ENCODE measurements at regions not wholly inside any gene's neighbourhood (a gene's known extent, or its start where the extent isn't known, plus 50 kb on each side); places are given as distances from the start of the nearest gene placed in this dataset.

DNA sequence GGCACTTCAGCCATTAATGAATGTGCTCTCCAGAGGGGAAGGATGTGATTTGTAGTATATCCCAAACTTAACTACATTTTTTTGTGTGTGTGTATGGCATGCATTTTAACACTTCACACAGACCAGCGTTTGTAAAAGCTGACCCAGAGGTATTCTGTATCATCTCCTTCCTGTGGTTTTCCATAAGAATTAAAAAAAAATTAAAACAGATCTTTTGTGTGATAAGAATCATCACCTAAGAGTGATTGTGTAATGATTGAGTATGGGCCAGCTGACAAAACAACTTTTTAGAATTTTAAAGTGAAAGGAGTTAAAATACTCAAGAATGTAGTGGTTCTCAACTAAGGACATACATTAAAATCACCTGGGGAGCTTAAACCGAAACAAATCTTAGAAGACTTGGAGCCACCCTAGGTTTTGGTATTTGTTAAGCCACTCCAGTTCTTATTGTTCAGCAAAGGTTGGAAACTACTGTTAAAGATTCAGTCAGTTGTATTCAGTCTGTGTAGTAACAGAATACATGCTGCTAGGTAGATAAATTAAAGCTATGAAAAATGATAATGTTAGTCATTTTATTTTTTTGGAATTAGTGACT is 120.1 kb downstream of the HAUS1 start:
- TF ChIP-seq, protein P1, sequence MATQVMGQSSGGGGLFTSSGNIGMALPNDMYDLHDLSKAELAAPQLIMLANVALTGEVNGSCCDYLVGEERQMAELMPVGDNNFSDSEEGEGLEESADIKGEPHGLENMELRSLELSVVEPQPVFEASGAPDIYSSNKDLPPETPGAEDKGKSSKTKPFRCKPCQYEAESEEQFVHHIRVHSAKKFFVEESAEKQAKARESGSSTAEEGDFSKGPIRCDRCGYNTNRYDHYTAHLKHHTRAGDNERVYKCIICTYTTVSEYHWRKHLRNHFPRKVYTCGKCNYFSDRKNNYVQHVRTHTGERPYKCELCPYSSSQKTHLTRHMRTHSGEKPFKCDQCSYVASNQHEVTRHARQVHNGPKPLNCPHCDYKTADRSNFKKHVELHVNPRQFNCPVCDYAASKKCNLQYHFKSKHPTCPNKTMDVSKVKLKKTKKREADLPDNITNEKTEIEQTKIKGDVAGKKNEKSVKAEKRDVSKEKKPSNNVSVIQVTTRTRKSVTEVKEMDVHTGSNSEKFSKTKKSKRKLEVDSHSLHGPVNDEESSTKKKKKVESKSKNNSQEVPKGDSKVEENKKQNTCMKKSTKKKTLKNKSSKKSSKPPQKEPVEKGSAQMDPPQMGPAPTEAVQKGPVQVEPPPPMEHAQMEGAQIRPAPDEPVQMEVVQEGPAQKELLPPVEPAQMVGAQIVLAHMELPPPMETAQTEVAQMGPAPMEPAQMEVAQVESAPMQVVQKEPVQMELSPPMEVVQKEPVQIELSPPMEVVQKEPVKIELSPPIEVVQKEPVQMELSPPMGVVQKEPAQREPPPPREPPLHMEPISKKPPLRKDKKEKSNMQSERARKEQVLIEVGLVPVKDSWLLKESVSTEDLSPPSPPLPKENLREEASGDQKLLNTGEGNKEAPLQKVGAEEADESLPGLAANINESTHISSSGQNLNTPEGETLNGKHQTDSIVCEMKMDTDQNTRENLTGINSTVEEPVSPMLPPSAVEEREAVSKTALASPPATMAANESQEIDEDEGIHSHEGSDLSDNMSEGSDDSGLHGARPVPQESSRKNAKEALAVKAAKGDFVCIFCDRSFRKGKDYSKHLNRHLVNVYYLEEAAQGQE (IDR thresholded peaks at IDR 0.05; ENCODE audit: insufficient read depth in 1 of 2, low read depth in 2 of 2, low read length in 2 of 2) = no peak
- no peak for TF ChIP-seq SIN3A (IDR thresholded peaks at IDR 0.05; ENCODE audit: borderline replicate concordance, insufficient read depth, low read length)
- TF ChIP-seq FOXP2 (optimal IDR thresholded peaks at IDR 0.05; ENCODE audit: borderline replicate concordance, extremely low read depth, extremely low read length, insufficient read depth) = no peak
- TF ChIP-seq POLR2AphosphoS5 (IDR thresholded peaks at IDR 0.05; ENCODE audit: low read depth, low read length) = no peak
- TF ChIP-seq TAF1 (IDR thresholded peaks at IDR 0.05; ENCODE audit: borderline replicate concordance, insufficient read depth, low read length) = no peak

DNA sequence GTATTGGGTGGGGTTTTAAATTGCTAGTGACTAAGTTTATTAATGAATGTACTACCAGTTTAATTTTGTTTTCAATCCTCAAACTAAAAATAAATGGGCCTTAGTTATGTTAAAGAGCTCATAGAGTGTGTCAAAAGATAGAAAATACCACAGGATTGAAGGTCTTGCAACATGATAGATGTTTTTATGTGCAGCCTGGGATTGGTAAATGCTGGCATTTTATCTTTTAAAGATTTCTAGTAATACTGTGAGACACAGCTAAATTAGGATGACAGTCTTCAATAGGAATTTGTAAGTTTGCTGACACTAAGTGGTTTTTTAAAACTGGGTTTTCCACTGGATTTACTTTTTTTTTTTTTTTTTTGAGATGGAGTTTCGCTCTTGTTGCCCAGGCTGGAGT is 122.3 kb downstream of the HAUS1 start:
- TF ChIP-seq, protein P1 (IDR thresholded peaks at IDR 0.05; ENCODE audit: insufficient read depth in 1 of 2, low read depth in 2 of 2, low read length in 2 of 2) = no peak
- TF ChIP-seq FOXP2 (optimal IDR thresholded peaks at IDR 0.05; ENCODE audit: borderline replicate concordance, extremely low read depth, extremely low read length, insufficient read depth) = no peak
- TF ChIP-seq TAF1 (IDR thresholded peaks at IDR 0.05; ENCODE audit: borderline replicate concordance, insufficient read depth, low read length) = no peak
- TF ChIP-seq POLR2AphosphoS5 (IDR thresholded peaks at IDR 0.05; ENCODE audit: low read depth, low read length) = no peak
- TF ChIP-seq SIN3A (IDR thresholded peaks at IDR 0.05; ENCODE audit: borderline replicate concordance, insufficient read depth, low read length) = no peak

DNA sequence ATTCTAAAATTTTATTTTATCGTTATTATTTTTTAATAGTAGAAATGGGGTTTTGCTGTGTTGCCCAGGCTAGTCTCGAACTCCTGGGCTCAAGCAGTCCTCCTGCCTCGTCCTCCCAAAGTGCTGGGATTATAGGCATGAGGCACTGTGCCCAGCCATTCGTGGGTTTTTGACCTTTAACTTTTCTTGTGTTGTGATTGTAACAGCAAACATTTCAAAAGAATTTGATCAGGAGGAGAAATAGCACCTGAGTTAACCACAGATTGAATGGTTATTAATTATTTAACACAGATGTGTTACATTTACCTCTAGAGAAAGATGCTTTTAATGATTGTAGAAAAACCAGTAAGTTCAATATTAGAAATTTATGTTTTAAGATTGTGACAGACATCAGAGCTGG is 132.0 kb downstream of the HAUS1 start:
- TF ChIP-seq, protein P1 (IDR thresholded peaks at IDR 0.05; ENCODE audit: insufficient read depth in 1 of 2, low read depth in 2 of 2, low read length in 2 of 2) = no peak
- TF ChIP-seq SIN3A (IDR thresholded peaks at IDR 0.05; ENCODE audit: borderline replicate concordance, insufficient read depth, low read length) = no peak
- TF ChIP-seq POLR2AphosphoS5 (IDR thresholded peaks at IDR 0.05; ENCODE audit: low read depth, low read length) = no peak
- no peak for TF ChIP-seq TAF1 (IDR thresholded peaks at IDR 0.05; ENCODE audit: borderline replicate concordance, insufficient read depth, low read length)
- TF ChIP-seq FOXP2 (optimal IDR thresholded peaks at IDR 0.05; ENCODE audit: borderline replicate concordance, extremely low read depth, extremely low read length, insufficient read depth) = no peak

DNA sequence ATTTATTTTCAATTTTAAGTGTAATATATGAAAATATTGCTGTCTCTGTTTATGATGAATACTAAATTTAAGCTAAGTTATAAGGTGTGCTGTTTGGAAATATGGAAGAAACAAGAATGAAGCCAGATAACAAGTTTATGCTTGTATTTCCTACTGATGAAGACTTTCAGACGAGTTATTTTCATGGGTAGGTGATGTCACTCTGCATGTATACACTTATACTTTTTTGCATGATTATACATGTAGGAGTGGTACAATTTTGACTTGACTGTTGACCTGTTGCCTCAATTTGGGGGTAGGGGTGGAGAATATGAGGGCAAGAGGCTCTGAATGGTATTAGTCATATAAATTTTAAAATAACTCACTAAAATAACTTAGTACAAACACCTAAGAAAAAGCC is 133.7 kb downstream of the HAUS1 start:
- TF ChIP-seq TAF1 (IDR thresholded peaks at IDR 0.05; ENCODE audit: borderline replicate concordance, insufficient read depth, low read length) = no peak
- TF ChIP-seq, protein P1 (IDR thresholded peaks at IDR 0.05; ENCODE audit: insufficient read depth in 1 of 2, low read depth in 2 of 2, low read length in 2 of 2) = no peak
- no peak for TF ChIP-seq POLR2AphosphoS5 (IDR thresholded peaks at IDR 0.05; ENCODE audit: low read depth, low read length)
- TF ChIP-seq SIN3A (IDR thresholded peaks at IDR 0.05; ENCODE audit: borderline replicate concordance, insufficient read depth, low read length) = no peak
- TF ChIP-seq FOXP2 (optimal IDR thresholded peaks at IDR 0.05; ENCODE audit: borderline replicate concordance, extremely low read depth, extremely low read length, insufficient read depth) = no peak

Measured in PFSK-1 (cell line).